ENCODE measurements at regions not wholly inside any gene's neighbourhood (a gene's known extent, or its start where the extent isn't known, plus 50 kb on each side); places are given as distances from the start of the nearest gene placed in this dataset.
"Not testable (repeated sequence)": the region's sequence is repeated elsewhere in the genome, so short reads cannot be mapped to it uniquely, and the experiment has no call there.

GRCh38 chr4:173990869-173991210, 292.6 kb downstream of the FBXO8 start:
- no peak overlapping the region for H3K4me2 ChIP-seq (ENCODE audit: low read depth, low read length, poor library complexity, severe bottlenecking)
- no peaks in the 10 kb centered on the region for H3F3A ChIP-seq (ENCODE audit: low read depth)
- no peaks in the 10 kb centered on the region for H3K27me3 ChIP-seq (ENCODE audit: insufficient read depth, low read length, poor library complexity, severe bottlenecking)
- no peaks in the 10 kb centered on the region for H3K9me3 ChIP-seq (ENCODE audit: insufficient read depth, low read depth, low read length)
- TF ChIP-seq EZH2phosphoT487 (IDR thresholded peaks at IDR 0.05; ENCODE audit: borderline replicate concordance) (no peak), CTCF (conservative IDR thresholded peaks at IDR 0.05; ENCODE audit: low read length) (no peak)
- no peak overlapping the region for H3K4me3 ChIP-seq (ENCODE audit: low read length, poor library complexity, severe bottlenecking)
- H2AFZ ChIP-seq (ENCODE audit: low read length): no peak overlapping the region
- H3K9me2 ChIP-seq (replicated peaks; ENCODE audit: low read depth, low read length): no peaks in the 10 kb centered on the region
- H3K9ac ChIP-seq (ENCODE audit: low read depth, low read length, poor library complexity, severe bottlenecking): no peak overlapping the region
- H3K36me3 ChIP-seq (ENCODE audit: insufficient read depth, low read length): no peaks in the 10 kb centered on the region
- no peaks in the 10 kb centered on the region for H3K4me1 ChIP-seq (ENCODE audit: insufficient read depth, low read length, poor library complexity, severe bottlenecking)
- no peaks in the 10 kb centered on the region for H4K20me1 ChIP-seq (ENCODE audit: insufficient read depth, low read length, poor library complexity, severe bottlenecking)
- H3K79me2 ChIP-seq (ENCODE audit: insufficient read depth, low read length): no peaks in the 10 kb centered on the region

- Histone ChIP-seq H3K79me2 (ENCODE audit: insufficient read depth, low read length) (no peaks in the 10 kb centered on the region), H3K4me2 (ENCODE audit: low read depth, low read length, poor library complexity, severe bottlenecking) (no peak overlapping the region), H3K4me3 (ENCODE audit: low read length, poor library complexity, severe bottlenecking) (no peak overlapping the region), H3K9me3 (ENCODE audit: insufficient read depth, low read depth, low read length) (no peaks in the 10 kb centered on the region), H2AFZ (ENCODE audit: low read length) (no peak overlapping the region), H3K36me3 (ENCODE audit: insufficient read depth, low read length) (no peaks in the 10 kb centered on the region), H3K27me3 (ENCODE audit: insufficient read depth, low read length, poor library complexity, severe bottlenecking) (no peaks in the 10 kb centered on the region), H3K9ac (ENCODE audit: low read depth, low read length, poor library complexity, severe bottlenecking) (no peak overlapping the region), H3K4me1 (ENCODE audit: insufficient read depth, low read length, poor library complexity, severe bottlenecking) (no peaks in the 10 kb centered on the region), H4K20me1 (ENCODE audit: insufficient read depth, low read length, poor library complexity, severe bottlenecking) (no peaks in the 10 kb centered on the region), H3F3A (ENCODE audit: low read depth) (no peaks in the 10 kb centered on the region), H3K9me2 (replicated peaks; ENCODE audit: low read depth, low read length) (no peaks in the 10 kb centered on the region)
- peak; percentile 78 for TF ChIP-seq CTCF (conservative IDR thresholded peaks at IDR 0.05; ENCODE audit: low read length)
- TF ChIP-seq EZH2phosphoT487 (IDR thresholded peaks at IDR 0.05; ENCODE audit: borderline replicate concordance): no peak
These were observed 293.2 kb downstream of the FBXO8 start for GRCh38 chr4:173990126-173990868.

- H3F3A ChIP-seq (ENCODE audit: low read depth); H3K27me3 ChIP-seq (ENCODE audit: insufficient read depth, low read length, poor library complexity, severe bottlenecking); H3K4me1 ChIP-seq (ENCODE audit: insufficient read depth, low read length, poor library complexity, severe bottlenecking); H3K9me3 ChIP-seq (ENCODE audit: insufficient read depth, low read depth, low read length); H4K20me1 ChIP-seq (ENCODE audit: insufficient read depth, low read length, poor library complexity, severe bottlenecking); H3K4me2 ChIP-seq (ENCODE audit: low read depth, low read length, poor library complexity, severe bottlenecking); H3K9me2 ChIP-seq (replicated peaks; ENCODE audit: low read depth, low read length); H2AFZ ChIP-seq (ENCODE audit: low read length); H3K79me2 ChIP-seq (ENCODE audit: insufficient read depth, low read length); H3K4me3 ChIP-seq (ENCODE audit: low read length, poor library complexity, severe bottlenecking); H3K36me3 ChIP-seq (ENCODE audit: insufficient read depth, low read length); H3K9ac ChIP-seq (ENCODE audit: low read depth, low read length, poor library complexity, severe bottlenecking): not testable (repeated sequence)
These were observed 319.9 kb downstream of the FBXO8 start for GRCh38 chr4:173963523-173963922.

- H3K4me2 ChIP-seq (ENCODE audit: low read depth, low read length, poor library complexity, severe bottlenecking): no peak overlapping the region
- no peaks in the 10 kb centered on the region for H3K9me3 ChIP-seq (ENCODE audit: insufficient read depth, low read depth, low read length)
- TF ChIP-seq EZH2phosphoT487 (IDR thresholded peaks at IDR 0.05; ENCODE audit: borderline replicate concordance): no peak
- TF ChIP-seq CTCF (conservative IDR thresholded peaks at IDR 0.05; ENCODE audit: low read length): no peak
- no peaks in the 10 kb centered on the region for H4K20me1 ChIP-seq (ENCODE audit: insufficient read depth, low read length, poor library complexity, severe bottlenecking)
- H3K4me1 ChIP-seq (ENCODE audit: insufficient read depth, low read length, poor library complexity, severe bottlenecking): no peaks in the 10 kb centered on the region
- H2AFZ ChIP-seq (ENCODE audit: low read length): no peak overlapping the region
- no peaks in the 10 kb centered on the region for H3K27me3 ChIP-seq (ENCODE audit: insufficient read depth, low read length, poor library complexity, severe bottlenecking)
- H3K4me3 ChIP-seq (ENCODE audit: low read length, poor library complexity, severe bottlenecking): no peak overlapping the region
- no peaks in the 10 kb centered on the region for H3K9me2 ChIP-seq (replicated peaks; ENCODE audit: low read depth, low read length)
- H3K79me2 ChIP-seq (ENCODE audit: insufficient read depth, low read length): no peaks in the 10 kb centered on the region
- no peaks in the 10 kb centered on the region for H3K36me3 ChIP-seq (ENCODE audit: insufficient read depth, low read length)
- no peaks in the 10 kb centered on the region for H3F3A ChIP-seq (ENCODE audit: low read depth)
- no peak overlapping the region for H3K9ac ChIP-seq (ENCODE audit: low read depth, low read length, poor library complexity, severe bottlenecking)
These were observed 323.1 kb downstream of the FBXO8 start for GRCh38 chr4:173960398-173960797.

Measured in Loucy (cell line).